HG03108 (cell line): ENCODE measurements at regions not wholly inside any gene's neighbourhood (a gene's known extent, or its start where the extent isn't known, plus 50 kb on each side); places are given as distances from the start of the nearest gene placed in this dataset.

Source experiments
- ATAC-seq: cut with Tn5 transposase; IDR thresholded peaks from one replicate; pipeline ENCODE4 v1.9.1; 2021; ENCODE audit warnings: moderate library complexity; ENCODE audit not compliant: unreplicated experiment

DNA sequence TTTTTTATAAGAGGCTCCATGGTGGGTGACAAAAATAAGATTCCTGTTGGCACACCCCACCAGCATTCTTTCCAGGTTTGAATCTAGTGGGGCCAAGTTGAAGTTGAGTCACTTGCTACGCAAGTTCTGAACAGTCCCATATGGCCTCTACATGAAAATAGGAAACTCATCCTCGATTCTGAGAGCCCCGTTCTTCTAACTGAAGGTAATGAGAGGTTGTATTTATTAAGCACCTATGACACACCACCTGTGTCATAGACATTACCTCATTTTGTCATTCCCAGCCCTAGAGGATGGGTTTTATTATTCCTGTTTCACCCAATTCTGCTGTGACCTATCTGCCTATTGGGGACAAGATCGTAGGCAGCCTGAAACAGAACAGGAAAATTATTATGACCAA is 131.7 kb downstream of the ACTL7B start:
- no peak for ATAC-seq

DNA sequence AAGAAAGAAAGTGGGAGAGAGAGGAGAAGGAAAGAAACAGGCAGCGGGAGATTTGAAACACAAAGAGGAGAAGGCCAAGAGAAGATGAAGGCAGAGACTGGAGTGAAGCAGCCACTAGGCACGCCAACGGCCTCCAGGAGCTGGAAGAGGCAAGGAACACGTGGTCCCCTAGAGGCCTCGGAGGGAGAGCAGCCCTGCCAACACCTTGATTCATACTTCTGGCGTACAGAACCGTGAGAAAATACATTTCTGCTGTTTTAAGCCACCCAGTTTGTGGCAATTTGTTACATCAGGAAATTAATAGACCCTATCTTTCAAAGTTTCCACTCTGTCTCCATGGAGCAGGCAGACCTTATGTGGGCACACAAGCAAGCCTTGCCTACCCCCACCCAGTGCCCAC is 133.4 kb downstream of the ACTL7B start:
- ATAC-seq: no peak

DNA sequence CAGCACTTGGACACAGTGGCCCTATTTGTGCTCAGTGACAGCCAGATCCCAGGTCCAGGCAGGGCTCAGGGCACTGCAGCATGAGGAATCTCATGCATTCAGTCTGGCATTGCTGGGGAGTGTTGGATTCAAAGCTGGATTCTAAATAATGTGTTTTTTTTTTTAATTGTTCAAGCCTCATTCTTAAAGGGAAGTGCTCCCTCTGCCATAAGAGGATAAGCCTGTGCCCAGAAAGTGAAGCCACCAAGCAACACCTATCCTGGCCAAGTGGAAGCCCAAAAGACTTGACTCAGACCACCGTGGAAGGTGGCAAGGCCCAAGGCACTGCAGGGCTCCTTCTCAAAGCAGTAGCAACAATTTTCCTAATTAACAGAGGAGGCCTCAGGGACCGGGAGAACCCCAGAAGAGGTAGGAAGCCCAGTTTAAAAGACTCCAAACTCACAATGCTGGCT is 135.6 kb downstream of the ACTL7B start:
- no peak for ATAC-seq

DNA sequence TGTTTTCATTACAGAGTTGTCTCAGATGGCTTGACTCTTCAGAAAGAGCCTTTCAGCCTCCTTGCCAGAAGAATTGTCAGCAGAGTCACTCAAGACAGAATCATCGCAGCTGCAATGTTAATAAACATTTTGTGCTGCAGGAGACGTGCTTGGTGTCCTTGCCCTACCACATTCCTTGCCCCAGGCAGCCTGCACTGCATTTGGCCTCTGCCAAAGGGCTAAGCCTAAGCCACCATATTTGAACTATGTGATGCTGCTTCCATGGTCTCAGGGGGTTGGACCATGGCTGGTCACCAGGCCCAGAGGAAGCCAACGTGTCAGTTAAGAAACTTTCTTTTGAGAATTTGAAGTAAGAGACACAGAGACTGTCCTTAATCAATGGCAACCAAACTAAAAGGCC is 145.4 kb downstream of the ACTL7B start:
- no peak for ATAC-seq

DNA sequence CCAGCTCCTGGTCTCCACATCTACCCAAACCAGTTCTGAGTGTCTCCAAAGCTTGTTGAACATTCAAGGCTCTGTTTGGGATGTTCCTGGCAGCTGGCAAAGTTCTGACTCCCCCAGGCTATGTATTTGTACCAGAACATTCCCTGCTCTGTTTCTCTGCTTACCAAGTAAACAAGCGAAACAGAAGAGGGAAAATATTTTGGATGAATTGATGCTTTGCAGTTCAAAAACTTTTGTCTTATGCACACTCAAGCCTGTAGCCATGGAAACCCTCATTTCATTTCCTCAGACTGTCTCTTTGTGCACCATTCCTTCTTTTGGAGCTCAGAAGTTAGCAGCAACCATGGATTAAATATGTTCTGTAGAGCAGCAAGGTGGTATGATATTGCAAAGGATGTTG is 145.8 kb downstream of the ACTL7B start:
- ATAC-seq: no peak

DNA sequence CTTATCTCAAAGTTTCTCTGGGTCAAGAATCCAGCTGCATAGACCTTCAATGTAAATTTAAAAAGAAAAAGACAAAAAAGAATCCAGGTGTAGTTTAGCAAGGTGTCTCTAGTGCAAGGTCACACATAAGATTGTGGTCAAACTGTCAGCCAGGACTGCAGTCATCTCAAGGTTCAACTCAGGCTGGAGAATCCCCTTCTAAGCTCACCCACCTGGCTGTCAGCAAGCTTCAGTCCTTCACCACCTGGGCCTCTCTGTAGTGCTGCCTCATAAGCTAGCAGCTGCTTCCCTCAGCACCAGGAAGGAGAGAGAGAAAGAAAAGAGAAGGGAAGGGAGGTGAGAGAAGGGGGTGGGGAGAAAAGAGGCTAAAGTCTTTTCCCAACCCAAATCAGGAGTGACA is 146.7 kb downstream of the ACTL7B start:
- ATAC-seq: no peak

DNA sequence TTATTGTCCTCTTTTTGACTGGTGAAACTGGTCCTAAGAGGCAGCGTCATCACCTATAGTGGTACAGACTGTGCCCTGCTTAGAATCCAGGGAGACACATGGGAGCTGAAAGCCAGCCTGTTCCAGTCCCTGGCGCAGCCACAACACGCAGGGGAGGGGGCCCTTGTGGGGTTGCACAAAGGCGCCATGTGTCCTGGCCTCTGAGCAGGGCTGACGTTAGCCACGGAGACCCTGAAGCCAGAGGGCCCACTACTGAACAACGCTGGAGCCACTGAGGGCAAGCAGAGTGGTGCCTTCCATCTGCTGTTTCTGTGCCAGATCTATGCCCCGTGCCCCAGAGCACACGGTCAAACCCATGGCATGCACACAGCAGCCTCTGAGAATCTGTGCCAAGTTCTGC is 147.3 kb downstream of the ACTL7B start:
- no peak for ATAC-seq

DNA sequence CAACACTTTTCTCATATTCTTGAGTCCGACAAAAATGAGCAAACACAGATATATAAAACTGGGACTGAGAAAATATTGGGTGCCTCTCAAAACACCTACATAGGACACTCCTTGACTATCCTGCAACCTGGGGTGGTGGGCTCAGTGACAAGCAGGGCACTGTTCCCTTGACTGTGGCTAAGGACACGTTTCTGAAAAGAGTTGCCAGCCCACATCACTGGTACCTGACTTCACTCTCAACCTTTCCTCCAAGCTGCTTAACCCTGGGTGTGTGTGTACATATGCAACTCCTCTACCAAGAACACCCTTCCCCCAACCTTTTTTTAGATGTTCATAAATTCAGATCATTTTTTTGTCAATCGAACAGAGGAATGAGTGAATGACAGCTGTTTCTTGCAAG is 148.7 kb downstream of the ACTL7B start:
- no peak for ATAC-seq

DNA sequence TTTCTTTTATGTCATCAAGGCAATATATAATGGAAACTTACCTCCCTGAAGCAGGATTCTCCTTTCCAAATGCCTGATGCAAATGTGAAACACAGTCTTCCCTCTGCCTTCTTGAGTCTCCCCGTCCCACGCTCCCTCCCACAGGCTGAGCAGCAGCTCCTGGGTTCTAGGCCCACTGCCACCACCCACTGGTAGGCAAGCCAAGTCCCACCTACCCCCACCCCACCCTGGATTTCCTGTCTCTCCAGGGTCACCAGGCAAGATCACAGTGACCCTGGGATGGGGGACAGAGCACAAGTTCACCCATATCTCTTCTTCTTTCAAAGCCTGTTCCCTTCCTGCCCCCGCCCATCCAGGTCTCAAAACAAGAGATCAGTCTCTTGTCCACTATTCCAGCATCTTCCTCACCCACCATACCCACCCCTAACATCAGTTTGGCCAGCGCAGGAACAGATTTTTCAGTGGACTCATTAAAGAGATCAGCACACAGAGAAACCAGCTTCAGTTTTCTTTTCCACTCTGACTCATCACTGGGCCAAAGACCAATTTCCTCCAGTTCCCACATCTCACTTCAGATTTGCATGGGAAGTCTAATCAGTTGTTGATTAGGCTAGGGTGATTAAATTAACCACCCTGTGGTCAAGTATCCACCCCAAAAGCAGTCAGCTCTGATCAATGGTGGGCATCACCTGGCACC is 151.5 kb downstream of the ACTL7B start:
- no peak for ATAC-seq

DNA sequence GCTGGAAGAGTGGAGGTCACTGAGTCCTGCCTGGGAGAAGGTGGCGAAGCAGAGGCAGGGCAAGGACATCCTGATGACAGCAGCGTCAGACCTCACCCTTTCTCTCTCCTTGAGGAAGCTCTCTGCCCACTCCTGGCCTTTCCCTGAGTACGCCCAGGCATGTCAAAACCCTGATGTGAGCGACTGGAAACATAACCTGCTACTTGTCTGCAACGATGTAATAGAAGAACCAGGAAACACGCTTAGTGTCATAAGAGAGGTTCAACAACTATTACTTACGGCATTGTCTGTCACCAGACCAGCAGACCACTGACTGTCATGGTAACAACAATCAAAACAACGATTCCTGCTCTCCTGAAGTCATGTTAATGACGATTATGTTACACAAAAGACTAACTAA is 152.4 kb downstream of the ACTL7B start:
- no peak for ATAC-seq

DNA sequence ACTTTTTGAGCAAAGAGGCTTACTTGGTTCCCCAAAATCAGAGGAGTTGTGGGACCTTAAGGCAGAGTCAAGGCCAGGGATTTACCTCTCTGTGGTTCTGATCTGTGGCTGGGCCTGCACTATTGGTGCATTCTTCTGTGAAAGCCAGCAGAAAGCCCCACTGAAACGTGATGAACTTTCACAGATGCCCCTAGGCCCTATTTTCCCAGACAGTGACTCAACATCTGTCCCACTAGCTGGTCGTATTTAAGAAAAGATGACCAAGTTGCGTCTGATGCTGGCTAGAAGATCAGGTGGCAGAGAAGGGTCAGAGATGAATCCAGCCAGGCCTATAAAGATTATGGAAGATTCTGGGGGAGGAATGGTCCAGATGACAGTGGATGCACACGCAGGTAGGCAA is 153.1 kb downstream of the ACTL7B start:
- no peak for ATAC-seq

DNA sequence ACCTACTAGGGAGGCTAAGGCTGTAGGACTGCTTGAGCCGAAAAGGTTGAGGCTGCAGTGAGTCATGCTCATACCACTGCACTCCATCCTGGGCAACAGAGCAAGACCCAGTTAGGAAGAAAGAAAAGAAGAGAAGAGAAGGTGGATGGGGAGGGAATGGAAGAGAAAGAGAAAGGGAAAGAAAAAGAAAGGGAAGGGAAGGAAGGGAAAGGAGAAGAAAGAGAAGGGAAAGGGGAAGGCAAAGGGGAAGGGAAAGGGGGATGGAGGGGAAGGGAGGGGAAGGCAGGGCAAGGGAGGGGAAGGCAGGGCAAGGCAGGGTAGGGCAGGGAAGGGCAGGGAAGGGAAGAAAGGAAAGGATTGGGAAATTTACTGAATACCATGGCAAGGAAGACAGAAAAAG is 157.0 kb downstream of the ACTL7B start:
- no peak for ATAC-seq

DNA sequence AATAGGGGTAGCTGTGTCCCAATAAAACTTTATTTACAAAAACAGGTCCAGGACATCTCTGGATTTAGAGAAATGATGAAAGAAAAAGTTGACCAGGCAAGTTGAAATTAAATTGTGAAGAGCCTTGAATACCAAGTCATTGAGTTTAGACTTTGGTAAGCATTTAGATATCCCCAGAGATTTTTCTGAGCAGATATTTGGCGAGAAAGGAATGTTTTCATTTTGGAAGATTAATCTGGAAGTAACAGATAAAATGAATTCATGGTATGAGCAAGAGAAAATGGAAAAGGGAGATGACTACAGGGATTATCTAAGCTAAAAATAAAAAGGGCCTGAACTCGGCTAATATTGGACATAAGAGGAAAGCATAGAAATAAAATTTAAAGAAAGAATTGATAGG is 157.6 kb downstream of the ACTL7B start:
- ATAC-seq: no peak

DNA sequence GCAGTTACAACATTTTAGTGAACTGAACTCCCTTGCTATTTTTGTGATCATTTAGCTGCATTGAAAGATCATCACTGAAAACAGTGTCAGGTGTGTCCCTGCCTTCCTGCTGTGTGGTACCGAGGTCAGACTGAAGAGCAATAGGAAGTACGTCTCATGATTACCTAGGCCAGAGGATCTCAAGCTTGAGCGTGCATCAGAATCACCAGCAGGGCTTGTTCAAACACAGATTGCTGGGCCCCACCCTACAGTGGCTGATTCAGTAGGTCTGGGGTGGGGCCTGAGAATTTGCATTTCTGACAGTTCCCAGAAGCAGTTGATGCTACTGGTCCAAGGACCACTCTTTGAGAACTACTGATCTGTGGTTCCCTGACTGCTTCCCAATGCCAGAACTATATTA is 159.6 kb downstream of the ACTL7B start:
- ATAC-seq: no peak

DNA sequence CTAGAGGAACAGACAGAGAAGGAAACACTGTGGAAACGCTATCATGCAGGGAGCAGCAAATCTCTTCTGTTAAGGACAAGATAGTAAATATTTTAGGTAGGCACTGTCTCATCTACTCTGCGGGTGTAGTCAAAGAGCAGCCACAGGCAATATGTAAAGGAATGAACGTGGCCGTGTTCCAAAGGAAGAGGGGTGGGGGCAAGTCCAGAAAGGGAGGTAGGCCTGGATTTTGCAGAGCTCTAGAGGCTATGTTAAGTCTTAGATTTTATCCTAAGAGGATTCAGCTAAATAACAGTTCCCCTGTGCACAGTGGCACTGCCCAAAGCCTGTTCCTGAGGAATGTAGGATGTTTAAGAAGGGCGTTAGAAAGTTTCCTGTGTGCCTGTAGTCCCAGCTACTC is 161.6 kb downstream of the ACTL7B start:
- ATAC-seq: no peak

DNA sequence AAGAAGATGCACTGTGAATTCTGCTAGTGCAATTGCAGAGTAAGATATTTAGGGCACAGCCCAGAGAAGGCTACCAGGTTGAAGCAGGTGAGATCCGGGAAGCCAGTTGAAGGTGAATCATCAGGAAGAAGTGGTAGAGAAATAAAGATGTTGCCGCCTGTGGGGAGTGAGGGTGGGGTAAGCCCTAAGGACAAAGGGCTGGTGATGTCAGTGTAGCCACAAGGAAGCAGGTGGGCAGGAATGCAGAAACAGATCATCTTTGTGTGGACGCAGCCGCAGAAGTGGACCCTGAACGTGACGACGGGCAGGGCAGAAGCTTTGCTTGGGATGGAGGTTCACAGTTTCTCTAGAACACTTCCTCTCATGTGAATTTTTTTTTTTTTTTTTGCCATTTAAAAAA is 164.2 kb downstream of the ACTL7B start:
- ATAC-seq: no peak

DNA sequence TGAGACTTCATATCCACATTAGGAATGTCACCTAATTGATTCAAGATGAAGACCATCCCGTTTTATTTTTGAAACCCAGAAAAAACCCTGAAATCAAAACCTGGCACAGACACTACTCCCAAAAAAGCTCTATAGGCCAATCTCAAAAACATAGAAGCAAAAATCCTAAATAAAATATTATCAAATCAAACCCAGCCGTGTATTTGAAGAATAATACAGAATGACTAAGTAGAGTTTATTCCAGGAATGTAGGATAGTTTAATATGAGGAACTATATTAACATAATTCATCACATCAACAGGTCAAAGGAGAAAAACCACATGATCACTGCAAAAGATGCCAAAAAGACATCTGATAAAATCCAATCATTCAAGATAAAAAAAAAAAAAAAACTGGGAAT is 167.1 kb downstream of the ACTL7B start:
- ATAC-seq: no peak

DNA sequence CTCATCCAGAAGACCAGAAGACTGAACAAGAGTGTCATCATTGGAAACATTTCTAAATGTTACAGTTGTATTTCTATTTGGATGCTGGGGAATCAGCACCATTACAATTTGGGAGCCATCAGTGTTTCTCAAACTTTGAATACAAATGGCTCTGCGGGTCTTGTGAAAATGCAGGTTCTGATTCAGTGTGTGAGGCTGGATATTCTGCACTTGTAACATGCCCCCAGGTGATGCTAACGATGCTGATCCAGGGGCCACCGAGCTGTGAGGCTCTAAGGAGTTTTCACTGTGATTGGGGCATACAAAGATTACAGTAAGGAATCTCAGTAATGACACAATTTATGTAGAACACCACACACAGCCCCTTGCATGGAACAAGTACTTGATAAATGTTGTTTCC is 167.7 kb downstream of the ACTL7B start:
- ATAC-seq: no peak

DNA sequence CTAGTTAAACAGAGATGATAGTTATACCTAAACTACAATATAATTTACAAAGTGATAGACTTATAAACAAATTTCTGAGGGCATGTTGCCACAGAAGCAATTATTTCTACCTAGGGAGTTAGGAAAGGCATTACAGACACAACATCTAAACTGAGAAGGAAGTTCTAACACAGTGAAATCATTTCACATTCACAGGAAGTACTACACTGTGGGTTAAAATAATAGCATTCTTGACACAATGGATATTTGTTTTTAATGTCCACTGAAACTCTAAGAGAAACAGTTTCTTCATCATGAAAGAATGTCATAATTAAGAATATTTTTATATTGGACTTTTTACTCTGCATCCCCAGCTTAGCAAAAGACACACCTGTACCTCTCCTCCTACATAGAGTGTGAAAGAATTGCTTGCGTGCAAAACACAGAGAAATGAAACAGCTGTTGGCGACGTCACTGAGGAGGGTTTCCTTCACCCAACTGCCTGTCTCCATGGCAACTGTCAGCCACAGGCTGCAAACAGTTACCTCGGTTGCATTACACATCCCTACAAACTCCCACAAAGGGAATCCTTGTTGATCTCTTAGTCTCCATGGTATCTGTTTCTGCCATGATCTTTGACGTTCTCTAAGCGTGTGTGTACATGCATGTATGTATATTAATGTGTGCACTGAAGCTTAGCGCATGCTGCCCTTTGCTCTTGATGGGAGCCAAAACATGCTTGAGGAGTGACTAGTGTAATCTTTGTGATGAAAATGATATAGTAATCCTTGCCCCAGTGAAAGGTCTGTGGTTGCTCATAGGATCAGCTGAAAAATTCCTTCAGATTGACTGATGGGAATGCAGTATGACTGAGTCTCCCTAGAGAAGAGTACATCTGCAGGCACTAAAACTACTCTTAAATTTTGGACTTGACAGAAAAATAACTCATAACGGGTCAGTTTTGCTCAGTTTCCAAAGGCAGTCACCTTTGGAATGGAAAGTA is 168.5 kb downstream of the ACTL7B start:
- no peak for ATAC-seq

DNA sequence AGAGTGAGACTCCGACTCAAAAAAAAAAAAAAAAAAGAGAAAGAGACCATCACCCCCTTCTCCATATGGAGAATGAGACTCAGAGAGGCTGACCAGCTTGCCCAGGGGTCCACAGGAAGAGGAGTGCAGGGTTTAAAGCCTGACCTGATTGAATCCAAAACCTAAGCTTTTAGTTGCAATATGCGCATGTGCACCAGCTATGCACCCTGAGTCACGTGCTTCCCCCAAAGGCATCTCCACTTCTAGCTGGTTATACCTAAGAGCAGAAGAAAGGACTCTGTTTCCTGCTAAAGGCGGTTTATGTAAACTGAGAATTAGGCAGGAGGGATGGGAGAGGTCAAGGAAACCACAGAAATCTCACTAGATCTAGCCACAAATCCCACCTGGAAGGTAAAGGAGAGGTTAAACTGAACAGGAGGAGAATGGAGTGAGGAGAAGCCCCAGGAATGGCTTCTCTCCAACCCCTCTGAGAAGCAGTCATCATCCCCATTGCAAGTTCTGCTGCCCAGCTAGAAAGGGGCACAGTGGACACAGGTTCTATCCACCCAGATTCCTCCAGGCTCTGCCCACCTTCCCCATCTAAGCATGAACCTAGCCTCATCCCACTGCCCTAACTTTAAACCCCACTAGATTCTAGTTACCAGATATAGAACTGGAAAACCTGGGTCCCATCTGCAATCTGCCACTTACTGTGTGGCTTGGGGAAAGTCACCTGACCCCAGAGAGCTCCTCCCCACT is 171.3 kb downstream of the ACTL7B start:
- no peak for ATAC-seq

DNA sequence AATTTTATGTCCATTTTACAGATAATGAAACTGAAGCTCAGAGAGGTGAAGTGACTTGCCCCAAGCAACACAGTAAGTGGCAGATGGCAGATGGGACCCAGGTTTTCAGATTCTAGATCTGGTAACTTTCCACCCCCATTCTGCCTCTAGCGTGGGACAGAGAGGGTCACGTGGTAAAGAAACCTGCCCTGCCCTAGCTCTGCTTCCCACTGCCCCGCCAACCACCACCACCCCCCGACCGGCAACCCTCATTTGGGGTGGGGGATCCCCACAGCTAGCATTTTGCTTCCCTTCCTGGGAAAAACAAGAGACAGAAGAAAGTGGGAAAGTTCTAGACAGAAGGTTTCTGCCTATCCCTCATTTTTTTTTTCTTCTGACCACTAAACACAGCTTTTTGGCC is 172.5 kb downstream of the ACTL7B start:
- ATAC-seq: no peak
